Activated CD4-positive, alpha-beta memory T cell treated with anti-CD3 and anti-CD28 coated beads for 36 hours (primary cell): ENCODE measurements at regions not wholly inside any gene's neighbourhood (a gene's known extent, or its start where the extent isn't known, plus 50 kb on each side); places are given as distances from the start of the nearest gene placed in this dataset.

Experiments used
- CTCF ChIA-PET: fragments of 350-600 bp; sonication (Branson Sonifier 250); formaldehyde crosslinking; loops from one replicate; lab custom pipeline; 2021; ENCODE audit warnings: antibody characterized with exemption, inconsistent platforms; lab: Charles Lee
- POLR2A ChIA-PET: fragments of 350-600 bp; sonication (Branson Sonifier 250); formaldehyde crosslinking; loops from one replicate; lab custom pipeline; 2021; ENCODE audit warnings: antibody characterized with exemption; lab: Charles Lee
- DNase-seq: peaks from one replicate; pipeline ENCODE4 v3.0.0-alpha.2; 2020
- H3K27ac Mint-ChIP-seq: one replicate; pipeline ENCODE4 v1.8.0; 2021; ENCODE audit warnings: mixed read lengths
- H3K27me3 Mint-ChIP-seq: one replicate; pipeline ENCODE4 v1.8.0; 2021; ENCODE audit warnings: mixed read lengths
- H3K36me3 Mint-ChIP-seq: one replicate; pipeline ENCODE4 v1.8.0; 2021; ENCODE audit warnings: mixed read lengths
- H3K4me1 Mint-ChIP-seq: one replicate; pipeline ENCODE4 v1.8.0; 2021; ENCODE audit warnings: low read depth, mixed read lengths
- H3K4me3 Mint-ChIP-seq: one replicate; pipeline ENCODE4 v1.8.0; 2021; ENCODE audit warnings: mild to moderate bottlenecking, mixed read lengths
- H3K9me3 Mint-ChIP-seq: one replicate; pipeline ENCODE4 v1.8.0; 2021; ENCODE audit warnings: mixed read lengths
- intact Hi-C: fragments of 100-400 bp; cut with micrococcal nuclease; formaldehyde crosslinking; loops from one replicate; pipeline ENCODE4 v1.15.1; 2023

DNA sequence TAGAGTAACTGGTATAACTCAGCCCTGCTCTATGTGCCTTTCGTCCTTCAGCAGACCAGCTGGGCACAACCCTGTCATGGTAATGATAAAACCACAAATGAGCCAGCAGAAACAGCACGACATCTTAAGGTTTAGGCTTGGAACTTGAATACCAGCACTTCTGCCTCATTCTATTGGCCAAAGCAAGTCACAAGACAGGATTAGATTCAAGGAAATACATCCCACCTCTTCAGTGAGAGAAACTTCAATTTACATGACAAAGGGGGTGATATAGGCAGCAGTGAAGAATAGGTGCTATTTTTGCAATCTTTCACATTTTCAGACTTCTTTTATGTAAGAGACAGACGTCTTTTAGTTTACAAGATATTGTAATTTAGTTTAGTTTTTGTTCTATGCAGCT lies 69.8 kb upstream of the SLC35F1 start:
- DNase-seq, result no peak
- ChIA-PET POLR2A (no interaction called here), CTCF (no interaction called here)
- intact Hi-C loops, result no loop called here
- Mint-ChIP-seq H3K36me3 (no peaks in the 10 kb centered on the region), H3K4me1 (no peaks in the 10 kb centered on the region), H3K27me3 (no peaks in the 10 kb centered on the region), H3K4me3 (no peak overlapping the region), H3K9me3 (peaks cover 15% of the 10 kb centered on the region), H3K27ac (no peak overlapping the region)

DNA sequence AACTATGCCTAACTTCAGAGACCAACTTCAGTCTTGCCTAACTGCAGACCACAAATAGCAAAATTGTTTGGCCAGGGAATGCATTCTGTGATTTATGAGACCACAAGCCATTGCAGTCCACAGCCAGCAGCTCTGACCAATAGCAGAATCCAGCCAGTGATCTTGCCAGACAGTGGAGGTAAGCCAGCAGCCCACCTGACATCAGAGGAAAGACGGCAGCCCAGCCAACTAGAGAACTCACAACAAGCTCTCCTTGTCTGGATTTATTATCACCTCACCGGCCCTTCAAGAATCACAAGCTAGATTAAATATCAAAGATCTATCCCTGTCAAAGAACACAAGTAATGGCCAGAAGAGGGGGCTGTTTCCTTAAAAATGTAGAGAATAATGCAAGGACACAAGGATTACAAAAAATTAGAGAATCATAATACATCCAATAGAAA lies 66.5 kb upstream of the SLC35F1 start:
- Mint-ChIP-seq H3K27ac (no peak overlapping the region), H3K27me3 (no peaks in the 10 kb centered on the region), H3K4me3 (no peak overlapping the region), H3K4me1 (no peaks in the 10 kb centered on the region), H3K9me3 (peaks cover 15% of the 10 kb centered on the region), H3K36me3 (no peaks in the 10 kb centered on the region)
- ChIA-PET POLR2A (no interaction called here), CTCF (no interaction called here)
- no peak for DNase-seq
- intact Hi-C loops, result no loop called here

DNA sequence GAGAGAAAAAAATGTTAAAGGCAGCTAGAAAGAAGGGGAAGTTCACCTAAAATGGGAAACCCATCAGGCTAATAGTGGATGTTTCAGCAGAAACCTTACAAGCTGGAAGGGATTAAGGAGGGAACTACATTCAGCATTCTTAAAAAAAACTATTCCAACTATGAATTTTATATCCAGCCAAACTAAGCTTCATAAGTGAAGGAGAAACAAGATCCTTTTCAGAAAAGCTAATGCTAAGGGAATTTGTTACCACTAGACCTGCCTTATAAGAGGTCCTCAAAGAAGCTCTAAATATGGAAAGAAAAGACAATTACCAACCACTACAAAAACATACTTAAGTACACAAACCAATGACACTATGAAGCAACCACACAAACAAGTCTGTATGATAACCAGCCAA lies 59.2 kb upstream of the SLC35F1 start:
- no peak overlapping the region for H3K4me3 Mint-ChIP-seq
- H3K27me3 Mint-ChIP-seq, result no peaks in the 10 kb centered on the region
- CTCF ChIA-PET, result no interaction called here
- H3K36me3 Mint-ChIP-seq, result no peaks in the 10 kb centered on the region
- POLR2A ChIA-PET, result no interaction called here
- DNase-seq, result no peak
- H3K9me3 Mint-ChIP-seq, result peaks cover 20% of the 10 kb centered on the region
- intact Hi-C loops, result no loop called here
- no peaks in the 10 kb centered on the region for H3K4me1 Mint-ChIP-seq
- no peak overlapping the region for H3K27ac Mint-ChIP-seq

DNA sequence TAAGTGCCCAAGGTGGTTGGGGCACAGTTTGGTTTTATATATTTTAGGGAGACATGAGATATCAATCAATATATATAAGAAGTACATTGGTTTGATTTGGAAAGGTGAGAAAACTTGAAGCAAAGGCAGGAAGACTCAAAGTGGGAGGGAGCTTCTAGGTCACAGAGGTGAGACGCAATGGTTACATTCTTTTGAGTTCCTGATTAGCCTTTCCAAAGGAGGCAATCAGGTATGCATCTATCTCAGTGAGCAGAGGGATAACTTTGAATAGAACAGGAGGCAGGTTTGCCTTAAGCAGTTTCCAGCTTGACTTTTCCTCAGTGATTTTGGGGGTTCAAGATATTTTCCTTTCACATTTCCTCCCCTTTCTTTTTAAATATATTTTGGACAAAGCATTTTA lies 58.0 kb upstream of the SLC35F1 start:
- Mint-ChIP-seq H3K36me3 (no peaks in the 10 kb centered on the region), H3K27me3 (no peaks in the 10 kb centered on the region), H3K9me3 (peaks cover 24% of the 10 kb centered on the region), H3K4me3 (no peak overlapping the region), H3K4me1 (no peaks in the 10 kb centered on the region), H3K27ac (no peak overlapping the region)
- DNase-seq, result no peak
- intact Hi-C loops, result no loop called here
- ChIA-PET CTCF (no interaction called here), POLR2A (no interaction called here)
